IPS-15b (cell line): ENCODE measurements at regions not wholly inside any gene's neighbourhood (a gene's known extent, or its start where the extent isn't known, plus 50 kb on each side); places are given as distances from the start of the nearest gene placed in this dataset.
"Not testable (repeated sequence)": the region's sequence is repeated elsewhere in the genome, so short reads cannot be mapped to it uniquely, and the experiment has no call there.

Source experiments
- H3K27me3 ChIP-seq: one replicate; pipeline ENCODE4 v1.6.1; 2013; ENCODE audit warnings: low read length; ENCODE audit not compliant: control insufficient read depth, insufficient read depth
- H3K36me3 ChIP-seq: one replicate; pipeline ENCODE4 v1.6.1; 2013; ENCODE audit warnings: low read length; ENCODE audit not compliant: control insufficient read depth, insufficient read depth
- H3K4me1 ChIP-seq: one replicate; pipeline ENCODE4 v1.6.1; 2013; ENCODE audit warnings: mild to moderate bottlenecking, low read length; ENCODE audit not compliant: control insufficient read depth, insufficient read depth
- H3K4me3 ChIP-seq: one replicate; pipeline ENCODE4 v1.5.1; 2013; ENCODE audit warnings: low read depth, low read length
- H3K9ac ChIP-seq: one replicate; pipeline ENCODE4 v1.6.1; 2013; ENCODE audit warnings: low read depth, mild to moderate bottlenecking, low read length
- H3K9me3 ChIP-seq: one replicate; pipeline ENCODE4 v1.6.1; 2013; ENCODE audit warnings: mild to moderate bottlenecking, low read length; ENCODE audit not compliant: control insufficient read depth, insufficient read depth

DNA sequence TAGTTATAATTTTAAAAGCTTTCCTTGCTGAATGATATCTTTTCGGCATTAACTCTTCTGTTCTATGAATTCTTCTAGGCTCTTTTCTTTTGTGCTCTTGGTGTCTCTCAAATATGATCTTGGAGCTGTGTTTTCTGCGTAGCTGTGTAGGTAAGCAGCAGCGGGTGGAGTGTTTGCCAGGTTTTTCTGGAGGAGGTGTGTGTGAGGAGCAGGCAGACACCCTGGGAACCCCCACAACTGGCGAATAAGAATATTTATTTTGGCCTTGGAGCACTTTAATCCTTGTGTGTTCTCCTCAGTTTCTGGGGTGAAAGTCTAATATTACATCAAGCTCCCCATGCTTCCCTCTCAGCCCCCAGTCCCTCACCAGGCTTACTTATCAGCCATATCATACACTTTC is 232.0 kb upstream of the FANCL start:
- Histone ChIP-seq H3K36me3 (no peaks in the 10 kb centered on the region), H3K9me3 (no peaks in the 10 kb centered on the region)

DNA sequence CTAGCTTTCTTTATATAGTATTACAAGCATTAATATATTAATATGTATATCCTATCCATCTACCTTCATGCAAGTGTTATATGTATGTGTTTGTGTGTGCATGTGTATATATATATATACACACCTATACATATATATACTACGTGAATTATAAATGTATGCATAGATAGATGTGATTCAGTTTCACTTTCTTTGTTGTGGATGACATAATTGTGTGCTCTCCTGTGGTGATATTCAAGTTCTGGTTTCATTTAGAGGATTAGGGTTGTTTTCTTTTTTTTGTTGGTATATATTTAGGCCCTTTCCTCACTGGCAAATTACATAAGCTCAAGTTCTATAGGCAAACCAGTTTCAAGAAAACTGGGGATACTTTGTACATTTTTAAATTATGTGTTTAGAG is 225.7 kb upstream of the FANCL start:
- H3K27me3 ChIP-seq: no peaks in the 10 kb centered on the region
- no peaks in the 10 kb centered on the region for H3K9me3 ChIP-seq
- H3K4me1 ChIP-seq: no peaks in the 10 kb centered on the region
- H3K9ac ChIP-seq: no peak overlapping the region
- H3K36me3 ChIP-seq: no peaks in the 10 kb centered on the region
- H3K4me3 ChIP-seq: no peak overlapping the region

More for the DNA sequence above, 232.0 kb upstream of the FANCL start:
- H3K27me3 ChIP-seq: no peaks in the 10 kb centered on the region
- H3K4me3 ChIP-seq: no peak overlapping the region
- H3K4me1 ChIP-seq: no peaks in the 10 kb centered on the region
- H3K9ac ChIP-seq: no peak overlapping the region

DNA sequence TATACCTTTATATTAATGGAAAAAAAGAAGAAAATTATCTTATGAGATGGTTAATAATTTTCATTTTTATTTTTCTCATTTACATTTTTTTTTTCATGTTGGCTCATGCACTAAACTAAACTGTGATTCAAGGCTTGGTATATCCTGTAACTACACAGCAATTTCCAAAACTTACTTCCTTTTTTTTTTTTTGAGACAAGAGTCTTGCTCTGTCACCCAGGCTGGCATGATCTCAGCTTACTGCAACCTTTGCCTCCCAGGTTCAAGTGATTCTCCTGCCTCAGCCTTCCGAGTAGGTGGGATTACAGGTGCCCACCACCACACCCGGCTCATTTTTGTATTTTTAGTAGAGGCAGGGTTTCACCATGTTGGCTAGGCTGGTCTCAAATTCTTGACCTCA is 224.9 kb upstream of the FANCL start:
- H3K4me3 ChIP-seq, H3K27me3 ChIP-seq, H3K36me3 ChIP-seq, H3K9me3 ChIP-seq, H3K4me1 ChIP-seq, H3K9ac ChIP-seq: not testable (repeated sequence)

DNA sequence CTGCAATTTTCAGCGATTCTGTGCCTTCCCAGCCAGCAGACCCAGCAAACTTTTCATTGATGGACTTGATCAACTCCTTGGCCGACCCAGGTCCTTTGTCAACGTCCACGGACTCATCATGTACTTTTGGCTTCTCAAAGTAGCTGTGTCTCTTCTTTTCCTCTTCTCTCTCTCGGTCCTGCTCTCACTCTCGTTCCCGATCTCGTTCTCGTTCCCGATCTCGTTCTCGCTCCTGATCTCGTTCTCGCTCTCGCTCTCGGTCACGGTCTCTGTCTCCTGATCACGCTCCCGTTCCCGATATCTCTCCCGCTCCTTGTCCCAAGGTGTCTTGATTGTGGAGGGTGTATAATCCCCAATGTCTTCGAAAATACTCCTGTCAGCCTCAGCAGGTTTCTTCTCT is 219.5 kb upstream of the FANCL start:
- no peaks in the 10 kb centered on the region for H3K4me1 ChIP-seq
- no peaks in the 10 kb centered on the region for H3K36me3 ChIP-seq

DNA sequence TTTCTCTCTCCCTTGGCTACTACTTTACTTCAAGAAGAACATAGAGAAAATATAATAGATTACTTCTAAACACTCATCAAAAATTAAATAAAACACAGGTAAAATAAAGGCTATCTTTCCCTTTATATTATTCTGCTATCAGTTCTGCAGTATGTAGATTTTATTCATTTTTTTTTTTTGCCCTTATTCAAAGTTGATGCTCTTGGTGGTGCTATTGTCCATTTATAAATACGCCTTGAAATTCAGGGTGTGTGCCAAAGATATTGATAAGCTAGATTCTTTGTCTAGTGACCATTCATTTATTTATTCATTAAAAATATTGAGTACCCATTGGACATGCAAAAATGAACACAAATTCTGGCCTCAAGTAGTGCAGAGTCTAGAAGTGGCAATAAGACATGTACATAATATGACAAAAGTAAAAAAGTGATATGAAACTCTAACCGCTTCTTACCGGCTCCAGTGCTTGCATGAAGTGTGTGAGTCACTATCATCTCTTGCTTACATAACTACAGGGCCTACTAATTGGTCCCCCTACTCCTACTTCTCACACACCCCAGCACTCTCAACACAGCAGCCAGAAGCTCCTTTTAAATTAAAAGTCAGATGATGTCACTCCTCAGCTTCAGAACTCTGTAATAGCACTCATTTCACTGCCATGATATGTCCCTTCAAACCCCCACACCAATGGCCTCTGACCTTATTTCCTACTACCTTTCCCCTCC is 208.3 kb upstream of the FANCL start:
- Histone ChIP-seq H3K4me1 (peaks cover 13% of the 10 kb centered on the region), H3K27me3 (no peaks in the 10 kb centered on the region), H3K9me3 (no peaks in the 10 kb centered on the region), H3K9ac (no peak overlapping the region), H3K36me3 (no peaks in the 10 kb centered on the region), H3K4me3 (no peak overlapping the region)

More for the DNA sequence above, 219.5 kb upstream of the FANCL start:
- Histone ChIP-seq H3K9ac (no peak overlapping the region), H3K4me3 (no peak overlapping the region), H3K9me3 (peaks cover 2% of the 10 kb centered on the region), H3K27me3 (no peaks in the 10 kb centered on the region)

- Histone ChIP-seq H3K36me3 (no peaks in the 10 kb centered on the region), H3K9ac (no peak overlapping the region), H3K4me3 (no peak overlapping the region), H3K27me3 (no peaks in the 10 kb centered on the region), H3K9me3 (no peaks in the 10 kb centered on the region), H3K4me1 (peaks cover 13% of the 10 kb centered on the region)
Measured at GRCh38 chr2:58448845-58449244, 207.7 kb upstream of the FANCL start.

GRCh38 chr2:58448065-58448507 is 207.0 kb upstream of the FANCL start:
- Histone ChIP-seq H3K9me3 (no peaks in the 10 kb centered on the region), H3K4me1 (peaks cover 13% of the 10 kb centered on the region)

DNA sequence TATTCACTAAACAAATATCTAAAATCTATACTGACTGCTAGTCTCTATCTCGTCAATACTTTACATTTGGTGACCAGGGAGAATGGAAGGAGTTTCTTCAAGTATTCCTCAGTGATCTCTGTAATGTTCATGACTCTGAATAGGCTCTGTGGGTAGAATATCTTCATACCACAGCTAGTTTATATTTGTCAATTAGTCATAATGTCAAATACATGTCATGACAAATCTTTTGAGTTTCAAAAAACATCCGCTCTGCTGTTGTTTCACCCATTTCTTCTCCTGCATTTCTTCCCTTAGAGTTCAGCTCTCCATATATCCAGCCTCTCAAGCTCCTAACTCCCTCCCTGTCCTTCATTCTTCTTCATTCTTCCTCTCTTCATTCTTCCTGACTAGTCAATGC is 206.5 kb upstream of the FANCL start:
- no peaks in the 10 kb centered on the region for H3K9me3 ChIP-seq
- H3K4me1 ChIP-seq: peaks cover 13% of the 10 kb centered on the region
- no peaks in the 10 kb centered on the region for H3K27me3 ChIP-seq
- H3K9ac ChIP-seq: no peak overlapping the region
- no peak overlapping the region for H3K4me3 ChIP-seq
- no peaks in the 10 kb centered on the region for H3K36me3 ChIP-seq

More at GRCh38 chr2:58448065-58448507, 207.0 kb upstream of the FANCL start:
- Histone ChIP-seq H3K27me3 (no peaks in the 10 kb centered on the region), H3K36me3 (no peaks in the 10 kb centered on the region), H3K4me3 (no peak overlapping the region), H3K9ac (no peak overlapping the region)

DNA sequence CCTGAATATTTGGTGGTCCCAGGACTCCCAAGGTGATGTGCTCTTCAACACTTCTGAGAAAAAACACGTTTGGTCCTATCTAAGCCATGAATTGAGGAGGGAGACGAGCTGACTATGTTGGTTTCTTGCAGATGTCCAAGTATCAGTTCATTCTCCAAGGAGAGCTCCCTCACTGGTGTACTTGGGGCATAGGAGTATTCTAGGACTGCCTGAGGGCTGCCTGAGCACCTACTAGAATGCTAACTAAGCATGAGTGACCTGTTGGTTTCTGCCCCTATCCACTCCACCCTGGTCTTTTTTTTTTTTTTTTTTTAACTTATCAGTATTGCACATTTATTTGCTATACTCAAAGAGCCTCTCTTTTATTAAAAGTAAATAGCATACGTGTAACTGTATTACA is 200.5 kb upstream of the FANCL start:
- Histone ChIP-seq H3K27me3 (no peaks in the 10 kb centered on the region), H3K4me3 (no peak overlapping the region), H3K4me1 (no peaks in the 10 kb centered on the region), H3K9me3 (no peaks in the 10 kb centered on the region), H3K36me3 (no peaks in the 10 kb centered on the region), H3K9ac (no peak overlapping the region)

DNA sequence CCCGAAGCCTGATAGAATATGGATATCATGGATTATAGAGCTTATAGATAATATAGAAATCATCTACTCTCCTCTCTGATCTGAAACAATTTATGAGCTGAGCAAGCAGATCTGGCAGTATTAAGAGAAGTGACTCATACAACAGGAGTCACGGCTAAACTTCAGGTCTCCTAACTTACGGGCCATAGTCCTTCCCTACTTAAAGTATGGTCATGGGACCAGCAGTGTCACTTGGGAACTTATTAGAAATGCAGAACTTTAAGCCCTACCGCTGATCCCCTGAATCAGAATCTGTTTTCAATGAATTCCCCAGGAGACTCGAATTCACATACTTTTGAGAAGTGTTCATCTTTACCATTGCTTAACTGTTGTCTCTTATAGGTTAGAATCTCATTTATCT is 195.7 kb upstream of the FANCL start:
- H3K36me3 ChIP-seq: no peaks in the 10 kb centered on the region
- H3K9me3 ChIP-seq: no peaks in the 10 kb centered on the region
- H3K4me1 ChIP-seq: no peaks in the 10 kb centered on the region
- no peak overlapping the region for H3K4me3 ChIP-seq
- H3K9ac ChIP-seq: no peak overlapping the region
- H3K27me3 ChIP-seq: no peaks in the 10 kb centered on the region

DNA sequence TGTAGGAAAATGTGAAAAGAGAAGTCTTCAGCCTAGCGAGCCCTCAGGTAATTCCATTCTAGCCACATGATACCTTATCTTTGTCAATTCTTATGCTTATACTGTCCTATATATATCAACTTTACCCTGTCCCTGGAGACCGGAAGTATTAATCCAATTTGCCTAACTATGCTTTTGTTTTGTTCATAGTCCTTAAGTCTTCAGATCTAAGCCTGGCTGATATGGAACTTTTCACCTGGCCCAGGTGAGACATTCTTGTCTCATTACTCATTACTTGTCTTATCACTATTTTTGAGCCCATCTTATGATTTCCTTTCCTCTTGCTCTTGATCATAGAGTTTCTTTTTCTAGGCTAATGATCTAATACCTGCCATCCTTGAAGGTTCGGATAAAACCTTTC is 194.1 kb upstream of the FANCL start:
- no peak overlapping the region for H3K9ac ChIP-seq
- no peaks in the 10 kb centered on the region for H3K9me3 ChIP-seq
- no peak overlapping the region for H3K4me3 ChIP-seq
- no peaks in the 10 kb centered on the region for H3K4me1 ChIP-seq
- no peaks in the 10 kb centered on the region for H3K36me3 ChIP-seq
- no peaks in the 10 kb centered on the region for H3K27me3 ChIP-seq

DNA sequence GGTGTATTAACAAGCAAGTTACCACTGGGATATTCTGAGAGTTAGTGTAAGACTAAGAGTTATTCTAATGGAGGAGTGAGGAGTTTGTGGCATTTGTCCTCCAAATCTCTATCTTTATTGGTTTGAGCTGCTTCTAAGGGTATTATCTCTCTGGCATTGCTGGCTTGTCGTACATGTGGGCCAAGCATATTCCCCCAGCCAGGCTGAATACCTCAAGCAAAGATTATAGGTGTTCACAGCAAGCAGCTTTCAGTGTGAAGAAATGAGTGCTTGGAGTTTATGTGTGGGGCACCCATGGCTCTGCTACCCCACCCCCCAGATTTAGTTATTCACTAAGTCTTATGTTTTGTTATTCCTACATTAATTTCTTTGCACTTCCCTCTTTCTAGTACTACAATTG is 193.6 kb upstream of the FANCL start:
- Histone ChIP-seq H3K36me3 (no peaks in the 10 kb centered on the region), H3K27me3 (no peaks in the 10 kb centered on the region), H3K9me3 (no peaks in the 10 kb centered on the region), H3K4me1 (peaks cover under 1% of the 10 kb centered on the region), H3K9ac (no peak overlapping the region), H3K4me3 (no peak overlapping the region)
